ENCODE measurements at regions not wholly inside any gene's neighbourhood (a gene's known extent, or its start where the extent isn't known, plus 50 kb on each side); places are given as distances from the start of the nearest gene placed in this dataset.
"Not testable (repeated sequence)": the region's sequence is repeated elsewhere in the genome, so short reads cannot be mapped to it uniquely, and the experiment has no call there.

DNA sequence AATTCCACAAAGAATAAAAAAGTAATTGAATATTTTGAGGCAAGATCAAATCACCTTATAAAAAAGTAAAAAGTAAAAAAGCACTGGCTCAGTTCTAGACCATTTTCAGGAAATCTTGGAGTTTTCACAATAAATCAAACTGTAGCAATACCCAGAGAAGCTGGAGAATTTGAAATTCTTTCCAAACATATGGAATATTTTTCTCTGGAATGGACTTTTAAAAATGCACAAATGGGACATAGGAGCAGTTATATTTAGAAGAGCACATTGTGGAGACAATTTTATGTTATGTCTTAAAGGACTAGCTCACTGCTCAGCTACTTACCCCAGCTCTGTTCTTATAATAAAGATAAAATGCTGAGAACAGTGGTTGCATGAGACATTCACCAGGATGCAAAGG lies 211.9 kb upstream of the KIT start:
- no peak for DNase-seq (ENCODE audit: low read depth, low spot score)
- Mint-ChIP-seq H3K4me3 (no peak overlapping the region), H3K27ac (ENCODE audit: unreplicated experiment) (no peak overlapping the region), H3K27me3 (ENCODE audit: low read depth) (peaks cover 12% of the 10 kb centered on the region), H3K9me3 (peaks cover 3% of the 10 kb centered on the region), H3K36me3 (ENCODE audit: low read depth) (peaks cover 5% of the 10 kb centered on the region), H3K4me1 (peaks cover under 1% of the 10 kb centered on the region)
- TF ChIP-seq, protein P1, sequence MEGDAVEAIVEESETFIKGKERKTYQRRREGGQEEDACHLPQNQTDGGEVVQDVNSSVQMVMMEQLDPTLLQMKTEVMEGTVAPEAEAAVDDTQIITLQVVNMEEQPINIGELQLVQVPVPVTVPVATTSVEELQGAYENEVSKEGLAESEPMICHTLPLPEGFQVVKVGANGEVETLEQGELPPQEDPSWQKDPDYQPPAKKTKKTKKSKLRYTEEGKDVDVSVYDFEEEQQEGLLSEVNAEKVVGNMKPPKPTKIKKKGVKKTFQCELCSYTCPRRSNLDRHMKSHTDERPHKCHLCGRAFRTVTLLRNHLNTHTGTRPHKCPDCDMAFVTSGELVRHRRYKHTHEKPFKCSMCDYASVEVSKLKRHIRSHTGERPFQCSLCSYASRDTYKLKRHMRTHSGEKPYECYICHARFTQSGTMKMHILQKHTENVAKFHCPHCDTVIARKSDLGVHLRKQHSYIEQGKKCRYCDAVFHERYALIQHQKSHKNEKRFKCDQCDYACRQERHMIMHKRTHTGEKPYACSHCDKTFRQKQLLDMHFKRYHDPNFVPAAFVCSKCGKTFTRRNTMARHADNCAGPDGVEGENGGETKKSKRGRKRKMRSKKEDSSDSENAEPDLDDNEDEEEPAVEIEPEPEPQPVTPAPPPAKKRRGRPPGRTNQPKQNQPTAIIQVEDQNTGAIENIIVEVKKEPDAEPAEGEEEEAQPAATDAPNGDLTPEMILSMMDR (conservative IDR thresholded peaks at IDR 0.05), result no peak

DNA sequence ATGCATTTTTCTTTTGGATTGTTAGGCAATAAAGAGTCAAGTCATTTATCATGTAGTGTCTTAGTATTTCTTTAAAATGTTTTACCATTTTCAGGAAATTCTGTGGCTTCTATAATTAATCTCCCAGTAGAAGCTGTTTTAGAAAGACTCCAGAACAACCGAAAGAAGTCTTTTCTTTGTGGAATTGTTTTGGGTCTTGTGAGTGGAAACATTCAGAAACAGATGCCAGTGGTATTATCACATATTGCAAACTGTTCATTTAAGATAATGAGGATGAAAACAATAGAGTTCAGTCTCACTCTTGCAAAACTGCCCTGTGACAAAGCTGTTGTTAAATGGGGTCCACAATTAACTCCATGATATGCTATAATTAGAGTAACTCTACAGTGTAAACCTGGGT lies 211.2 kb upstream of the KIT start:
- no peak overlapping the region for H3K4me3 Mint-ChIP-seq
- H3K27ac Mint-ChIP-seq (ENCODE audit: unreplicated experiment), result no peak overlapping the region
- DNase-seq (ENCODE audit: low read depth, low spot score), result no peak
- H3K9me3 Mint-ChIP-seq, result peaks cover 3% of the 10 kb centered on the region
- H3K4me1 Mint-ChIP-seq, result no peaks in the 10 kb centered on the region
- H3K27me3 Mint-ChIP-seq (ENCODE audit: low read depth), result peaks cover 12% of the 10 kb centered on the region
- TF ChIP-seq, protein P1 (conservative IDR thresholded peaks at IDR 0.05), result no peak
- H3K36me3 Mint-ChIP-seq (ENCODE audit: low read depth), result peaks cover 5% of the 10 kb centered on the region

DNA sequence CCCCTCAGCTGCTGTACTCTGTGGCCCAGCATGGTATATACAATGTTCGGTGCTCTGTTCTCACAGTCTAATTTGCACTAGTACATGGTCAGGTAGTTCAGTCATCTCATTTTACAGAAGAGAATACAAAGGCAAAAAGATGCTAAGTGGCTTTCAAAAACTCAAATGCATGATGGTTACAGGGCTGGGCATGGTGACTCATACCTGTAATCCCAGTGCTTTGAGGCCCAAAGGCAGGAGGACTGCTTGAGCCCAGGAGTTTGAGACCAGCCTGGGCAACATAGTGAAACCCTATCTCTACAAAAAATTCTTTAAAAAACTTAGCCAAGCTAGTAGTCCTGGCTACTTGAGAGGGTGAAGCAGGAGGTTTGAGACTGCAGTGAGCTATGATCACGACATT lies 210.5 kb upstream of the KIT start:
- Mint-ChIP-seq H3K9me3 (peaks cover 3% of the 10 kb centered on the region), H3K27ac (ENCODE audit: unreplicated experiment) (no peak overlapping the region), H3K36me3 (ENCODE audit: low read depth) (peaks cover 7% of the 10 kb centered on the region), H3K4me3 (no peak overlapping the region), H3K4me1 (no peaks in the 10 kb centered on the region), H3K27me3 (ENCODE audit: low read depth) (peaks cover 12% of the 10 kb centered on the region)
- TF ChIP-seq, protein P1 (conservative IDR thresholded peaks at IDR 0.05), result no peak
- DNase-seq (ENCODE audit: low read depth, low spot score), result no peak

DNA sequence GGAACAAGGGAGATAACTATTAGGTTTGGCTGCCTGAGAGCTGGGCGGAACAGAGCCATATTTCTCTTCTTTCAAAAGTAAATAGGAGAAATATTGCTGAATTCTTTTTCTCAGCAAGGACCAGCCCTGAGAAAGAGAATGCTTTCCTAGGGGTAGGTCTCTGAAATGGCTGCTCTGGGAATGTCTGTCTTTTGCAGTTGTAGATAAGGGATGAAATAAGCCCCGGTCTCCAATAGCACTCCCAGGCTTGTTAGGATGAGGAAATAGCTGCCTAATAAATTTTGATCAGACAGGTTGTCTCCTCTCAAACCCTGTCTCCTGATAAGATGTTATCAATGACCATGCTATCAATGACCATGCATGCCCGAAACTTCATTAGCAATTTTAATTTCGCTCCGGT lies 207.8 kb upstream of the KIT start:
- TF ChIP-seq, protein P1 (conservative IDR thresholded peaks at IDR 0.05), result no peak
- no peak overlapping the region for H3K4me3 Mint-ChIP-seq
- peaks cover 3% of the 10 kb centered on the region for H3K9me3 Mint-ChIP-seq
- H3K27ac Mint-ChIP-seq (ENCODE audit: unreplicated experiment), result no peak overlapping the region
- DNase-seq (ENCODE audit: low read depth, low spot score), result no peak
- peaks cover 7% of the 10 kb centered on the region for H3K36me3 Mint-ChIP-seq (ENCODE audit: low read depth)
- H3K4me1 Mint-ChIP-seq, result peaks cover 7% of the 10 kb centered on the region
- H3K27me3 Mint-ChIP-seq (ENCODE audit: low read depth), result no peaks in the 10 kb centered on the region

DNA sequence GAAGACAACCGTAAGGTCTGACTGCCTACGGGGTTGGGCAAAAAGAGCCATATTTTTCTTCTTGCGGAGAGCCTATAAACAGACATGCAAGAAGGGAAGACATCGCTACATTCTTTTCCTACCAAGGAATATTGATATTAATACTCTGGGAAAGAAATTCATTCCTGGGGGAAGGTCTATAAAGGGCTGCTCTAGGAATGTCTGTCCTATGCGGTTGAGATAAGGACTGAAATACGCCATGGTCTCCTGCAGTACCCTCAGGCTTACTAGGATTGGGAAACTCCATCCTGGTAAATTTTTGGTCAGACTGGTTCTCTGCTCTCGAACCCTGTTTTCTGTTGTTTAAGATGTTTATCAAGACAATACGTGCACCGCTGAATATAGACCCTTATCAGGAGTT lies 190.8 kb upstream of the KIT start:
- peaks cover 19% of the 10 kb centered on the region for H3K9me3 Mint-ChIP-seq
- H3K36me3 Mint-ChIP-seq (ENCODE audit: low read depth); DNase-seq (ENCODE audit: low read depth, low spot score); H3K27ac Mint-ChIP-seq (ENCODE audit: unreplicated experiment); H3K27me3 Mint-ChIP-seq (ENCODE audit: low read depth); H3K4me1 Mint-ChIP-seq; H3K4me3 Mint-ChIP-seq: not testable (repeated sequence)

DNA sequence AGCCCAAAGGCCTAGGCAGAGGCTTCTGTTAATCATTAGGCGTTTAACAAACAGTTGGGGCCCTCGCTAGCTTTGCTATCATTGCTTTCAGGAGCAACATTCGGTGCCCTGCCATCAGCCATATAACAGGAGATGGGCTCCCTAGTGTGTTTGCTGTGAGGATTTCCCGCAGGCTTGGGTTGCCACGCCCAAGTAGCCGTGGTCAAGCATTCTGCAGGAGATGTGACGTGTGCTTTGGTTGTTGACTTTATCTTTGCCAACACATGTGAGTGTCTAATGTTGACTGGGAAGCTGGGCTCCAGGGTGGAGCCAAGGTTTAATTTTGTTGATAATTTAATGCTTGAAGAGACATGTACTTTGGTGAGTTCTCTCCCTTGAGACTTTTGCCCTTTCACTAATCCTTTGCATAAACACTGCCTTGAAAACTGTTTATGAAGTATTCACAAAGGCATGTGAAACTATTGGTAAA lies 184.6 kb upstream of the KIT start:
- no peak overlapping the region for H3K27ac Mint-ChIP-seq (ENCODE audit: unreplicated experiment)
- H3K9me3 Mint-ChIP-seq, result peaks cover 4% of the 10 kb centered on the region
- no peak for DNase-seq (ENCODE audit: low read depth, low spot score)
- no peaks in the 10 kb centered on the region for H3K4me1 Mint-ChIP-seq
- H3K36me3 Mint-ChIP-seq (ENCODE audit: low read depth), result no peaks in the 10 kb centered on the region
- TF ChIP-seq, protein P1 (conservative IDR thresholded peaks at IDR 0.05), result no peak
- no peaks in the 10 kb centered on the region for H3K27me3 Mint-ChIP-seq (ENCODE audit: low read depth)
- no peak overlapping the region for H3K4me3 Mint-ChIP-seq
